Ascending aorta (tissue), 2 donors: ENCODE measurements at regions not wholly inside any gene's neighbourhood (a gene's known extent, or its start where the extent isn't known, plus 50 kb on each side); places are given as distances from the start of the nearest gene placed in this dataset.
"Not testable (repeated sequence)": the region's sequence is repeated elsewhere in the genome, so short reads cannot be mapped to it uniquely, and the experiment has no call there.

Experiments
- DNase-seq, 2 donors: peaks; one replicate each; pipeline ENCODE4 v3.0.0-alpha.2; 2019; ENCODE audit warnings: low spot score in 2 of 2
- H3K27ac ChIP-seq, 2 donors: fragments of 200-600 bp; sonication (generic); one replicate each; pipeline ENCODE4 v1.5.1; 2016 to 2017; ENCODE audit warnings: mild to moderate bottlenecking in 1 of 2
- H3K27me3 ChIP-seq: fragments of 200-600 bp; sonication (generic); one replicate; pipeline ENCODE4 v1.5.1; 2017
- H3K36me3 ChIP-seq, 2 donors: fragments of 200-600 bp; sonication (generic); one replicate each; pipeline ENCODE4 v1.5.1; 2016
- H3K4me1 ChIP-seq, 2 donors: fragments of 200-600 bp; sonication (generic); one replicate each; pipeline ENCODE4 v1.5.1; 2016 to 2017; ENCODE audit warnings: mild to moderate bottlenecking in 1 of 2
- H3K4me3 ChIP-seq, 2 donors: fragments of 200-600 bp; sonication (generic); one replicate each; pipeline ENCODE4 v1.5.1; 2016 to 2017; ENCODE audit warnings: mild to moderate bottlenecking in 1 of 2
- H3K9me3 ChIP-seq, 2 donors: fragments of 200-600 bp; sonication (generic); one replicate each; pipeline ENCODE4 v1.5.1; 2016
- intact Hi-C: fragments of 100-400 bp; cut with DNase I; formaldehyde crosslinking; loops from one replicate; pipeline ENCODE4 v1.15.1; 2023
- TF ChIP-seq, protein P1 (sequence below), 3 experiments: fragments of 200-600 bp in 2 of 3; fragments of 450-650 bp in 1 of 3; sonication (generic) in 2 of 3; IDR thresholded peaks; one replicate each; pipeline ENCODE4 v1.5.1; 2016 to 2019; ENCODE audit warnings: antibody characterized with exemption in 3 of 3, mild to moderate bottlenecking in 1 of 3, moderate library complexity in 1 of 3

DNA sequence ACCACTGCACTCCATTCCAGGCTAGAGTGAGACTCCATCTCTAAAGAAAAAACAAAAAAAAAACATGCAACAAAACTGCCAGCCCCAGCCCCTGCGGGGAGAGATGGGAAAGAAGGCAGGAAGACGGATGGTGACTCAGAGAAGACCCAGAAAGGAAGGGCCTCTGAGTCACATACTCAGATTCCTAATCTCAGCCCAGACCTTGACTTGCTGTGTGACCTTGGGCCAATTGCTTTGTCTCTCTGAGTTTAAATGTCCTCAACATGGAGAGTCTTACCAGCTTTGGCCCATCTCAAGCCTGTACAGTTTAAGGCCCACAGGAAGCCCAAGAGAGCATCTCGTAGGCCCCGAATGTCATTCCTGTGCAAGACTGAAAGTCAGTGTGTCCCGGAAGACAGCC is 86.5 kb upstream of the LHX1 start:
- Histone ChIP-seq H3K4me1 (no peaks in the 10 kb centered on the region), H3K27me3 (no peaks in the 10 kb centered on the region), H3K36me3 (no peaks in the 10 kb centered on the region), H3K27ac (no peak overlapping the region), H3K4me3 (no peak overlapping the region), H3K9me3 (no peaks in the 10 kb centered on the region)
- intact Hi-C loops = no loop called here
- DNase-seq = no peak
- TF ChIP-seq, protein P1, sequence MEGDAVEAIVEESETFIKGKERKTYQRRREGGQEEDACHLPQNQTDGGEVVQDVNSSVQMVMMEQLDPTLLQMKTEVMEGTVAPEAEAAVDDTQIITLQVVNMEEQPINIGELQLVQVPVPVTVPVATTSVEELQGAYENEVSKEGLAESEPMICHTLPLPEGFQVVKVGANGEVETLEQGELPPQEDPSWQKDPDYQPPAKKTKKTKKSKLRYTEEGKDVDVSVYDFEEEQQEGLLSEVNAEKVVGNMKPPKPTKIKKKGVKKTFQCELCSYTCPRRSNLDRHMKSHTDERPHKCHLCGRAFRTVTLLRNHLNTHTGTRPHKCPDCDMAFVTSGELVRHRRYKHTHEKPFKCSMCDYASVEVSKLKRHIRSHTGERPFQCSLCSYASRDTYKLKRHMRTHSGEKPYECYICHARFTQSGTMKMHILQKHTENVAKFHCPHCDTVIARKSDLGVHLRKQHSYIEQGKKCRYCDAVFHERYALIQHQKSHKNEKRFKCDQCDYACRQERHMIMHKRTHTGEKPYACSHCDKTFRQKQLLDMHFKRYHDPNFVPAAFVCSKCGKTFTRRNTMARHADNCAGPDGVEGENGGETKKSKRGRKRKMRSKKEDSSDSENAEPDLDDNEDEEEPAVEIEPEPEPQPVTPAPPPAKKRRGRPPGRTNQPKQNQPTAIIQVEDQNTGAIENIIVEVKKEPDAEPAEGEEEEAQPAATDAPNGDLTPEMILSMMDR (IDR thresholded peaks at IDR 0.05) = no peak

DNA sequence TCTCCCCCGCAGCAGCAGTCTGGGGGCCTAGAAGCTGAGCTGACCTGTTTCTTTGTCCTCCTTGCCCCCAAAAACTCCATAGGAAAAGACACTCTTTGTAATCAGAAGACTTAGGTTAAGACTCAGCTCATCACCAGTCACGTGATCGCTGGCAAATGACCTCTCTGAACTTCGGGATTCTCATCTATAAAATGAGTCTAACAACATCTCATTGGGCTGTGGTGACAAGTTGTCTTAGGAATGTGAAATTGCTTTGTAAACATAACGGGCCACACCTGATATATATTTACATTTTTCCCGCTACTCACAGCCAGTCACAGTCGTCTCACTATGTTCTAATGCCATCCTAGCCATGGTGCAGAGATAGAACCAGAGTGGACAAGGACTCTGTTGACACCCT is 86.0 kb upstream of the LHX1 start:
- H3K36me3 ChIP-seq = no peaks in the 10 kb centered on the region
- no peaks in the 10 kb centered on the region for H3K27me3 ChIP-seq
- no peaks in the 10 kb centered on the region for H3K4me1 ChIP-seq
- no peak for DNase-seq
- TF ChIP-seq, protein P1 (IDR thresholded peaks at IDR 0.05) = no peak
- H3K4me3 ChIP-seq = no peak overlapping the region
- no peaks in the 10 kb centered on the region for H3K9me3 ChIP-seq
- intact Hi-C loops = no loop called here
- H3K27ac ChIP-seq = no peak overlapping the region

DNA sequence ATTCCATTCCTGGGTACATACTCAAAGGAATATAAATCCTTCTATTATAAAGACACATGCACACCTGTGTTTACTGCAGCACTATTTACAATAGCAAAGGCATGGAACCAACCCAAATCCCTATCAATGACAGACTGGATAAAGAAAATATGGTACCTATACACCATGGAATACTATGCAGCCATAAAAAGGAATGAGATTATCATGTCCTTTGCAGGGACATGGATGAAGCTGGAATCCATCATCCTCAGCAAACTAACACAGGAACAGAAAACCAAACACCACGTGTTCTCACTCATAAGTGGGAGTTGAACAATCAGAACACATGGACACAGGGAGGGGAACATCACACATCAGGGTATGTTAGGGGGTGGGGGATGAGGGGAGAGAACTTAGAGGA is 84.8 kb upstream of the LHX1 start:
- H3K4me1 ChIP-seq, DNase-seq, H3K9me3 ChIP-seq, H3K4me3 ChIP-seq, H3K27me3 ChIP-seq, H3K36me3 ChIP-seq, H3K27ac ChIP-seq, intact Hi-C loops: not testable (repeated sequence)

DNA sequence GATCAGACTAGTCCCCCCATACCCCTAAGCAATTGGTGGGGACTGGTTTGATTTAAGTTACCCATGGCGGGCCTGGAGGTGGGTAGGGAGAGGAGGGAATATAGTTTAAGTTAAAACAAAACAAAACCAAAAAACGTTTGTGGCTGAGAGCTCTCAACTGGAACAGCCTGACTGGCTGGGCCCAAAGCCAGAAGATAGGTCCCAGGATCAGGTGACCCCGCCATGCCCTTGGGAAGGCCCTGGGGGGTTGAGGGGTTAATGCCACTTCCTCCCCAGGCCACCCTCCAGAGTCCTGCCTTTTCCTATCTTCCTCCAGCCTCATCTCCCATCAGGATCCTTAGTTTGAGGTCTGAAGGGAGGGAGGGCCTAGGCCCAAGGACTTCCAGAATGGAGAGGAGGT is 82.3 kb upstream of the LHX1 start:
- Histone ChIP-seq H3K4me1 (no peaks in the 10 kb centered on the region), H3K36me3 (no peaks in the 10 kb centered on the region), H3K9me3 (no peaks in the 10 kb centered on the region), H3K27ac (no peak overlapping the region), H3K27me3 (no peaks in the 10 kb centered on the region), H3K4me3 (no peak overlapping the region)
- intact Hi-C loops = no loop called here
- TF ChIP-seq, protein P1 (IDR thresholded peaks at IDR 0.05) = no peak
- no peak for DNase-seq

DNA sequence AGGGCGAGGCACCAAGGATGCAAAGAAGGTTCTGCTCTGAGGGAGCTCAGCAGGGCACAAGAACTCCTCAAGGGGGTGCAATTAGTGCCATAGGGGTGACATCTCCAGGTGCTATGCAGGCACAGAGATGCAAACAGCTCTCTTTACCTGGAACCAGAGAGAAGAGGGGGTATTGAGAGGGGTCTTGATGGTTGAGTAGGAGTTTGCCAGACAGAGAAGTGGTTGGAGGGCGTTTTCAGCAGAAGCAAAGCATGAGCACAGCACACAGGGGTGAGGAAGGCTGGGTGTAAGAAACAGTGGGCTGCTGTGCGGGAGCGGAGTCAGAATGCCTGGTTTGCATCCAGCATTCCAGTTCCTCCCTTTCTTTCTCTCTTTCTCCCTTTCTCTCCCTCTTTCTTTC is 81.8 kb upstream of the LHX1 start:
- intact Hi-C loops = no loop called here
- no peaks in the 10 kb centered on the region for H3K4me1 ChIP-seq
- TF ChIP-seq, protein P1 (IDR thresholded peaks at IDR 0.05) = no peak
- no peak for DNase-seq
- H3K36me3 ChIP-seq = no peaks in the 10 kb centered on the region
- H3K4me3 ChIP-seq = no peak overlapping the region
- no peaks in the 10 kb centered on the region for H3K27me3 ChIP-seq
- no peak overlapping the region for H3K27ac ChIP-seq
- no peaks in the 10 kb centered on the region for H3K9me3 ChIP-seq

DNA sequence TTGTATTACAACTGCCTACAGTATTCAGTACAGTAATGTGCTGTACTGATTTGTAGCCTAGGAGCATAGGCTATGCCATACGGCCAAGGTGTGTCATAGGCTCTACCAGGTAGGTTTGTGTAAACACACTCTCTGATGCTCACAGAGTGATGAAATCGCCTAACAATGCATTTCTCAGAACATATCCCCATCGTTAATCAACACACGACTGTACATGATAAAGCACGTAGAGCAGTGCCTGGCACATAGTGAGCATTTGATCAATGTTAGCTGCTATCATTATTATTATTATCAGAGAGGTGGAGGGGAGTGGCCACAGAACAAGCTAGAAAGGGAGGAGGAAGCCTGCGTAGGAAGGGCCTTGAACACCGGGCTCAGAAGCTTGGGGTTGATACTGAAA is 81.1 kb upstream of the LHX1 start:
- Histone ChIP-seq H3K4me1 (no peaks in the 10 kb centered on the region), H3K27me3 (no peaks in the 10 kb centered on the region), H3K36me3 (no peaks in the 10 kb centered on the region), H3K4me3 (no peak overlapping the region), H3K9me3 (no peaks in the 10 kb centered on the region), H3K27ac (no peak overlapping the region)
- intact Hi-C loops = no loop called here
- TF ChIP-seq, protein P1 (IDR thresholded peaks at IDR 0.05) = no peak
- no peak for DNase-seq
